HG03039 (cell line): ENCODE measurements at regions not wholly inside any gene's neighbourhood (a gene's known extent, or its start where the extent isn't known, plus 50 kb on each side); places are given as distances from the start of the nearest gene placed in this dataset.
"Not testable (repeated sequence)": the region's sequence is repeated elsewhere in the genome, so short reads cannot be mapped to it uniquely, and the experiment has no call there.

Source experiments
- ATAC-seq: cut with Tn5 transposase; IDR thresholded peaks from one replicate; pipeline ENCODE4 v1.9.1; 2021; ENCODE audit warnings: mild to moderate bottlenecking, moderate library complexity; ENCODE audit not compliant: unreplicated experiment

- no peak for ATAC-seq
These were observed 179.7 kb upstream of the TSC22D1 start for GRCh38 chr13:44755872-44756271.

- ATAC-seq: no peak
These were observed 176.0 kb upstream of the TSC22D1 start for GRCh38 chr13:44752164-44752563.

- no peak for ATAC-seq
These were observed 174.5 kb upstream of the TSC22D1 start for GRCh38 chr13:44750630-44751029.

- ATAC-seq: no peak
These were observed 173.8 kb upstream of the TSC22D1 start for GRCh38 chr13:44749906-44750305.

DNA sequence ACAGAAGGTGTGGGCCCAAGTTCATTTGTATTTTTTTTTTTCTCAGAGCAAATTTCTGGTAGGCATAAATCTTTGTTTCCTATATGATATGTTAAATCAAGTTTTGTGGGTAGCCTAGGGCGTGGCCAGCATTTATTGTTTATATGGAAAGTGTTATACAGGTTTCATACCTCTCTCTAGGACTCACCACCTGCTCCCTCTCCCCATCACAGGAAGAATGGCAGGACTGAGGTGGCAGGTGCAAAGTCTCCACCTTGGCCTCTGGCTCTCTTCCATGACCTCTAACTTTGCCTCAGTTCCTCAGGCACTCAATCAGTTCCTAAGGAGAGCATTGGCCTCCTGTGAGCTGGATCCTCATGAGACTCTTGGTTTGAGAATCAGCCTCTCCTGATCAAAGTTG lies 172.3 kb upstream of the TSC22D1 start:
- no peak for ATAC-seq

- ATAC-seq: no peak
These were observed 171.0 kb upstream of the TSC22D1 start for GRCh38 chr13:44747179-44747578.

DNA sequence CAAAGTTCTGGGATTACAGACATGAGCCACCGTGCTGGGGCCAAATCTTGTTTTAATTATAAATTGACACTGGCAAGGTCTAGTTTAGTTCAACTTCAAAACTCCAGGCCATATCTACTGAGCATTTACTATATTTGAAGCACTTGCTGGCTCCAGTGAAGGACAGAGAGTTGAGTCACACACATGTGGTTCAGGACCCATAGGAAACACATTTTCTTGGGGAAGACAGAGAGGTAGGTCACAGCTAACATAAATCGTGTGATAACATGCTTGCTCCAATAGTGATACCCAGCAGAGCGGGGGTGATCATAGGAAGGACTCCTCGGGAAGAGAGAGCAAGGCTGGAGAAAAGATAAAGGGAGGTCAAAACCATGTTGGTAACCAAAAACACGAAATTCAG lies 170.6 kb upstream of the TSC22D1 start:
- no peak for ATAC-seq

DNA sequence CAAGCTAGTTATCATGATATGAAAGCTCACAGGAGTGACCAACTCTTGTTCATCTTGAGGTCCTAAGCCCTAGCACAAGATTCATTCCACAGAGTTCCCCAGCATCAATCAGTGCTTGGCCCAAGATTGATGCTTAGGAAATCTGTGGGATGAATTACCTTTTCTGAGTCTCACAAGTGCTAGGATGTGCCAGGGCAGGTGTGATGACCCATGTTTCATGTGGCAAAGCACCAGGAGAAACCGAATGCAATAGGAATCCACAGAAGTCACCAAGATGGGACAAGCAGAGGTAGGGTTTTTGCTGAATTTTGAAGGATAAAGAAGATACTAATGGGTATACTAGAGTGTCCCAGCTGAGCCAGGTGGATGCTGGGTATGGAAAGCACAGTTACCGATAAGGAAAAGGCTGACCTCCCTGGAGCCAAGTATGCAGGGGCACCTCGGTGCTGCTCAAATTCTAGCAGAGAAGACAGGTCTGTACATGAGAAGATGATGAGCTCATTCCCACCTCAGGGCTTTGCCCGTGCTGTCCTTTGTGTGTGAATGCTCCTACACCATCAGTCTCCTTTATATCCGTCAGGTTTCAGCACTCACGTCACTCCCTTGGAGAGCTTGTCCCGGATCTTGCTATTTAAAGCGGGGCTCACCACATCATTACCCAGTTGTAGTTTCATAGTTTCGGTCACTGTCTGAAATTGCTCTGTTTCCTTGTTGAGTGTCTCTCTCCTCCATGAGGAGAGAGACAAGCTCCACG lies 168.9 kb upstream of the TSC22D1 start:
- no peak for ATAC-seq

DNA sequence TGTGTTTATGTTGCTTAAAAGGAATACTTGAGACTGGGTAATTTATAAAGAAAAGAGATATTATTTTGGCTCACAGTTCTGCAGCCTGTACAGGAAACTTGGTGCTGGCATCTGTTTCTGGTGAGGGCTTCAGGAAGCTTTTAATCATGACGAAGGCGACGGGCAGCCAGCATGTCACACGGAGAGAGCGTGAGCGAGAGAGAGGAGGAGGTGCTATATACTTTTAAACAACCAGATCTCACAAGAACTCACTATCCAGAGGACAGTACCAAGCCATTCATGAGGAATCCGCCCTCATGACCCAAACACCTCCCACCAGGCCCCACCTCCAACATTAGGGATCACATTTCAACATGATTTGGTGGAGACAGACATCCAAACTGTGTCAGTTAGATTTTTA lies 163.4 kb upstream of the TSC22D1 start:
- ATAC-seq: no peak

GRCh38 chr13:44739120-44739519 lies 163.0 kb upstream of the TSC22D1 start:
- ATAC-seq: no peak

- ATAC-seq: no peak
These were observed 162.3 kb upstream of the TSC22D1 start for GRCh38 chr13:44738463-44738862.

GRCh38 chr13:44735806-44736205 lies 159.7 kb upstream of the TSC22D1 start:
- ATAC-seq: no peak

DNA sequence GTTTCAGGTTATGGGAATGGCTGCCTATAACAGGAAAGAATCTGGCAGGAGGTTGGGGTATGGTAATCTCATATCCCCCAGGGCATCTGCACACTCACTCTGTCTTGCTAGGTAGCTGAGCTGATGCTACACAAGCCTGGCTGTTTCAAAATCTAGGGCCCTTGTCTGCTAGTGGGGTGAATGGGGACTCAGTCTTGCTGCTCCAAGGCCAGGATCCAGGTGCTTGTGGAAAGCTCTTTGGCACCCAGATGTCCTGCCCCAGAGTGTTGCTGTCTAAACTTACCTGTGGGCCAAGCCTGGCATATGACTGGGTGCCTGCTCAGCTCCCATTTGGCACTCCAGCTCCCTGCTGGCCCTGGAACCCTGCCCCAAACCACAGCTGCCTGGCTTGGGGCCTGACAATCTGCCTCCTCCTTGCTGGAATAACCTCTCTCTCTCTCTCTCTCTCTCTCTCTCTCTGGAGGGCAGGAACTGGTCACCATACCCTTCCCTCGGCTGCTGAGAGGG lies 158.1 kb upstream of the TSC22D1 start:
- ATAC-seq: no peak

GRCh38 chr13:44732503-44733098 lies 156.5 kb upstream of the TSC22D1 start:
- ATAC-seq: no peak

DNA sequence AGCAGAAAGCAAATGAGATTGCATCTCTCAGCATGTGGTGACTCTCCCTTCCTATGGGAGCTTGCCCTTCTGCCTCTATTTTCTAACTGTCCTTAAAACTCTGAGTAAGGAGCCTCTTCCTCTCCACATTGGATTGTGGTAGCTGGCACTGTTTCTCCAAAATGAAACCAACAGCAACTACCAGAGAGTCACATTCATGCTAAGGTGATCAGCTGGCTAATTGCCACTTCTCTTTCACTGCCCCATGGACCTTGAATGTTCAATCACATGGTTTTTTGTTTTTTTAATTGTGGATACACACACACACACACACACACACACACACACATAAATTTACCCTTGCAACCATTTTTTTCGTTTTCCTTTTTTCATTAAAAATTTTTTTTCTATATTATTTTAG lies 154.7 kb upstream of the TSC22D1 start:
- no peak for ATAC-seq

DNA sequence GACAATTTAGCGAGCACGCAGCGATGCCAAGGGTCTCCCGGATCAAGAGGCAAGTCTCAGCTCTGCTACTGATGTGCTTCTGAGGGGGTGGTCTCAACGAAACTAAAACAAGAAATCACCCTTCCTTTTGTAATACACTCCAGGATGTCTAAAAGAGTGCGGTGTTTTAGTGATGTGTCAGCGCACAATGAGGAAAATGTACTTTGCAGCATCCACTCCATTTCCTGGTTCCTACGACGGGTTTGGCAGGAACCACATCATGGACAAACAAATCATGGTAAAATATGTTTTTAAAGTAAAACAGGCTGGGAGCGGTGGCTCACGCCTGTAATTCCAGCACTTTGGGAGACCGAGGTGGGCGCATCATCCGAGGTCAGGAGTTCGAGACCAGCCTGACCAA lies 154.0 kb upstream of the TSC22D1 start:
- ATAC-seq: no peak

GRCh38 chr13:44727591-44727990 lies 151.5 kb upstream of the TSC22D1 start:
- not testable (repeated sequence) for ATAC-seq

- no peak for ATAC-seq
These were observed 150.6 kb upstream of the TSC22D1 start for GRCh38 chr13:44726778-44727177.

DNA sequence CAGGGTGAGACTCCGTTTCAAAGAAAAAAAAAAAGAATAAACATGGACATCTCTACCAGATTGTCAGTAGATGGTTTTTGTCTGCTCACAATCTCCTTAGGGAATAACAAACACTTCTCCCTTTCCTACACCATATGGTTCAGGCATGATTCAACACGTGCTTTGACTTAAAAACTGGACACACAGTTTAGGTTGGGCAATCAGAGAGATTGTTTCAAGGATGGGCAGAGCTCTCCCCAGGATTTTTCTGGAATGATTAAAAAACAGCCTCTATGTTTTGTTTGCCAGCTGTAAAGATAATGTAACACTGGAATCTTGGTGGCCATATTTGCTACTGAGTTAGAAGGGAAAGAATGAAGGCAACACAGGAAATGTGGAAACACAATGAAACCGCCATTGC lies 150.1 kb upstream of the TSC22D1 start:
- ATAC-seq: no peak

GRCh38 chr13:44719857-44720671 lies 143.9 kb upstream of the TSC22D1 start:
- ATAC-seq: no peak

GRCh38 chr13:44718467-44718866 lies 142.3 kb upstream of the TSC22D1 start:
- no peak for ATAC-seq
